ENCODE measurements at regions not wholly inside any gene's neighbourhood (a gene's known extent, or its start where the extent isn't known, plus 50 kb on each side); places are given as distances from the start of the nearest gene placed in this dataset.
A peak's percentile ranks its signal among the peaks of the same experiment; 100 is the strongest.
"Not testable (repeated sequence)": the region's sequence is repeated elsewhere in the genome, so short reads cannot be mapped to it uniquely, and the experiment has no call there.

DNA sequence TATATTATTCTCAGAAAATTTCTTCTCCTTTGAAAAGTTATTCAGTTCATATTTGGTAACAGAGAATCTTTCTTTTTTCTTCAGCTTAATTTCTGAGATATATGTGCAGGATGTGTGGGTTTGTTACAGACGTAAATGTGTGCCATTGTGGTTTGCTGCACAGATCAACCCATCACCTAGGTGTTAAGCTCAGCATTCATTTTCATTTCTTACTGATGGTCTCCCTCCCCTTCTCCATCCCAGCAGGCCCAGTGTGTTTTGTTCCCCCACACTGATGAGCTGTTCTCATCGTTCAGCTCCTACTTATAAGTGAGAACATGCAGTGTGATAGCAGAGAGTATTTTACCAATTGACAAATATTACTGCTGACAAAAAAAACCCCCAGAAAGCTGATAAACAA, 330.0 kb upstream of the CHD1 start:
- no peak for DNase-seq

DNA sequence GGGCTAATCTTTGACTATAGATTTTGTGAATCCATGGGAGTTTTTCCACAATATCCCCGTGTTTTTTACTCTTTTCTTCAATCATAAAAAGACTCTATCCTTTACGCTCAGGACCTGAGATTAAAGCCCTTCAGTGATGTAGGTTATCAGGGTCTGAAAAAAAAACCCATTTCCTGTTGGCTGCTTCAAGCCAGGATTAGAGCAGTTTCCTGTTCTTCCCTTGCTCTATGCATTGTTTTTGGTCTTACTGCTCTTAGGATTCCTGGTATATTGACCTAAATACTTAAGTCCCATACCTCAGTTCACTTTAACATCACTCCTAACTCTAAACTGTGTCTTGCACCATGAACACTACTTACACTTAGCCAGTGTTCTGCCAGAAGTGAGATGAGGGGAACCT, 319.3 kb upstream of the CHD1 start:
- no peak for DNase-seq

GRCh38 chr5:99247346-99247745, 318.5 kb upstream of the CHD1 start:
- no peak for DNase-seq

DNA sequence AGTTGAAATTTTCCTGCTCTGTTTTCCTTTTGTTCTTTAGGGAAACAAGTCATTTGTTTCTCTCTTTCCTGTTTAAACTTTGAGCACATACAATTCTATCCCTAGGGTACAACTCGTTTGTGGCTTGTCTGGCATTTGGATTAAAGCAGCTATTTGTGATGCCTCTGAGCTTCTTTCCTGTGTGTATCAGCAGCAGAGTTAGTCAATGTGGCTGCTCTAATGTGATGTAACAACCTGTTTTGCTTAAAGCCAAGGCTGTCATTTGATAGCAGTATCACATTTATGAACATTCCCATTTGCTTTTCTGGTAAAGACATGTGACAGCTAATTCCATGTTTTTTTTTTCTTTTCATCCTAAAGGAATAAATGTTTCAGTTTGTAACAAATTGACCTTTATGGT, 314.3 kb upstream of the CHD1 start:
- no peak for DNase-seq

GRCh38 chr5:99239826-99240360, 311.1 kb upstream of the CHD1 start:
- no peak for DNase-seq

GRCh38 chr5:99191206-99191745, 262.5 kb upstream of the CHD1 start:
- DNase-seq: no peak

DNA sequence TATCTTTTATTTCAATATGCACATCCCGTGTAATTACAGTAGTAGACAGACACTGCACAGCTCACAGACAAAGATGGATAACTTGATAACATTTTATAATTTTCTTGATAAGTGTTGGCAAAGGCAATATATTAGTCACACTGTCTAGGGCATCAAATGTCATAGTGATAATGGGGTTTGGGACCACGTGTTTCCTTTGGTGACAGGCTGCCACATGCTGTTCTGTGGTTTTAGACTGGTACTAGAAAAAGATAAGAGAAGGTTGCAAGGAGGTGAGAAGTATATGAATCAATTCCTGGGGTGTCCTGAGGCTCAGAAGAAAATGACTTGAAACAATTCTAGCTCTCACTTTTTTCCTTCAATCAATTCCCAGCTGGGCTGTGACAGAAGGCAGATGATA, 258.8 kb upstream of the CHD1 start:
- DNase-seq: no peak

- DNase-seq: peak; percentile 16
Measured at GRCh38 chr5:99179206-99179605, 250.4 kb upstream of the CHD1 start.

DNA sequence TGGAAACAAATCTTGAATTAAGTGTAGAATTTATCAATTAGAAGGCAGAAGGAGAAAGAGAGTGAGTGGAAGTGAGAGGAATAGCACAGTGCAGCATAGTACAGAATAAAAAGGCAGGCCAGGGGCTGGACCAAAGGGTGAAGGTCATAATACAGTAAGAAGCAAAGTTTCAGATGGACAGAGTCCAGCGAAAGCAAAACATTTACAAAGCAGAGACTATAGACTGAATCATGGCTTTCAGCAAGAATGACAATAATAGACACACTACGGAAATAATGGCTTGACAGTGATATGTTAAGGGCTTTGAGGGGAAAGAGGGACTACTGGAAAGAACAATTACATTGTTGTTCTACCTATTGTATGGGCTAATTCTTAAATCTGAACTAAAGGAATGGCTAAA, 249.0 kb upstream of the CHD1 start:
- DNase-seq: no peak

- peak; percentile 10 for DNase-seq
Measured at GRCh38 chr5:99176186-99176585, 247.4 kb upstream of the CHD1 start.

- peak; percentile 54 for DNase-seq
Measured at GRCh38 chr5:99169309-99169708, 240.5 kb upstream of the CHD1 start.

- DNase-seq: not testable (repeated sequence)
Measured at GRCh38 chr5:99161538-99161937, 232.7 kb upstream of the CHD1 start.

- DNase-seq: no peak
Measured at GRCh38 chr5:99156688-99157087, 227.9 kb upstream of the CHD1 start.

DNA sequence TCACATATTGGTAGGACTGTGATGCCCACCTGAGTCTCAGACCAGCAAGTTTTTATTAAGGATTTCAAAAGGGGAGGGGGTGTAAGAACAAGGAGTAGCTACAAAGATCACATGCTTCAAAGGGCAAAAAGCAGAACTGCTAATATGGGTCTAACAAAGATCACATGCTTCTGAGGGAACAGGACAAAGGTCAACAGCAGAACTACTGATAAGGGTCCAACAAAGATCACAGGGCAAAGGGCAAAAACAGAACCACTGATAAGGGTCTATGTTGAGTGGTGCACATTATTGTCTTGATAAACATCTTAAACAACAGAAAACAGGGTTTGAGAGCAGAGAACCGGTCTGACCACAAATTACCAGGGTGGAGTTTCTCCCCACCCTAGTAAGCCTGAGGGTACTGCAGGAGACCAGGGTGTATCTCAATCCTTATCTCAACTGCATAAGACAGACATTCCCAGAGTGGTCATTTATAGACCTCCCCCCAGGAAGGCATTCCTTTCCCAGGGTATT, 214.5 kb upstream of the CHD1 start:
- not testable (repeated sequence) for DNase-seq

DNA sequence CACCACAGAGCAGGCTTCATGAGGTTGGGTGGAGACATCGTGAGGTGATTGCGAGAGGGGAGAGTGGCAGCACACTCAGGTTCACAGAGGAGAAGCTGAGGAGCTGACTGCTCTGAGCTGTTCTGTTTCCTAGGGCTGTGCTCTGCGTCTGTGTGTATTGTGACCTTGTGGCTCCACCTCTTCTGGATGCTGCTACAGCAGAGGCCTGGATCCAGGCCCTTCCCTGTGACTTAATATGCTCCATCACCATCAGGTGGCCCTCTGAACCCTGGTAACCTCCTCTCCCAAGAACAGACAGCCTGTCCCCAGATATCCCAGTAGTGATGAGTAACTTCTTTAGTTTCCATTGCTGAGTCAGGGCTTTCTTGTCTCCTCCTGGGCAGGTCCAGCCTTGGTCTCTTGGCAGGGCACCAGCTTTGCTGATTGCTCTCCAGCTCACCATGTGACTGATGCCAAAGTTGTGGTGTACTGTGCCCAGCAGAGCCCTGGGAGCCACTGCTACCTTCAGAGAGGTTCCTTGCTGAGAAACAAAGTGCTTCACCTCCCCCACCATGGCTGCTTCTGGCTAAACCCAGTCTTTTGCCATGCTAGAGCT, 212.8 kb upstream of the CHD1 start:
- DNase-seq: no peak

- no peak for DNase-seq
Measured at GRCh38 chr5:99138911-99139310, 210.1 kb upstream of the CHD1 start.

DNA sequence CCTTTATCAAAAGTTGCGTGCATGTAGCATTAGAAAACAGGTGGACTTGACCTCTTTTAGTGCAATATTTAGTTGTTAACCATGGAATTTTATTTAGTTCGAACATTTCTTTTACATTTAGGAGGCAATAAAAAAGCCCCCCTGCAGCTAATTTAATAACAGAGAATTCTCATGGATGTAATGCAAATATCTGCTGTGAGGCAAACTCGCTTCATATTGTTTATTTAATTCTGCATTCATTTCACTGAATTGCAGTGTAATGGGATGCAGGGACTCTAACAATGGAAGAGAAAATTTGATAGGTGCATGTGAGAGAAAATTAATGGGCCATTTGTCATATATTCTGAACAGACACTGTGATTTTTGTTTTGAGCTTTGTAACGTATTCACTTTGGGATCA, 205.1 kb upstream of the CHD1 start:
- DNase-seq: no peak

DNA sequence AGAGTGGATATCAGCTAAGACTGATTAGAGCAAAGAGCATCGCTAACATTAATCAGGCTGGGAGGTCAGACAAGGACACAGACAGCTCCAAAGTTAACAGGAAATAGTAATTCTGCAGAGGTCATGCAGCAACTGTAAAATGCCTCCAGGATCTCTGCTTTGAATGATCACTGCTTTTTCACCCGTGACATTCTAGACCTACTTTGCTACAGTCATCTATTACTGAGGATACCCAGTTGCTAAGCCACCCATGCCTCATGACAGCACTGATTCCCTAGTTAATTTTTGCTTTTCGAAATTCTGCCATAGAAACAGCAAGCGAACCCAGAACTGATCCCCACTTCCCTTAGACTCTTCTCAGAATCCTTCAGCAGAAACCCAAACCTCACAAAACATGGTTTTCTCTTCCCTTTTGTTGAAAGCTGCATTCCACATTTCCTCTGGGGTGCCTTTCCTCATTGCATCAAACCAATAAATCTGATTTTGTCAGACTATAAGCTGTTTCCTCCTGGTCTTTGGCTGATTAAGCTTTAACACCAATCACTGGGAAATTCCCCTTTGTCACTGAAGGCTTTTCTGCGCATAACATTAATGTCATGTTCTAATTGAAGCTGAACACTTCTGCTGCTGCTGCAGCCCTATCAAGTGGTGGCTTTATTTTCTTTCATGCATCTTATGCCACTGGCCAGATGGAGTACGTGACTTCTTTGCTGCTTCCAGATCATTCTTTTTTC, 201.1 kb upstream of the CHD1 start:
- DNase-seq: peak; percentile 89

- no peak for DNase-seq
Measured at GRCh38 chr5:99122976-99123375, 194.2 kb upstream of the CHD1 start.

DNA sequence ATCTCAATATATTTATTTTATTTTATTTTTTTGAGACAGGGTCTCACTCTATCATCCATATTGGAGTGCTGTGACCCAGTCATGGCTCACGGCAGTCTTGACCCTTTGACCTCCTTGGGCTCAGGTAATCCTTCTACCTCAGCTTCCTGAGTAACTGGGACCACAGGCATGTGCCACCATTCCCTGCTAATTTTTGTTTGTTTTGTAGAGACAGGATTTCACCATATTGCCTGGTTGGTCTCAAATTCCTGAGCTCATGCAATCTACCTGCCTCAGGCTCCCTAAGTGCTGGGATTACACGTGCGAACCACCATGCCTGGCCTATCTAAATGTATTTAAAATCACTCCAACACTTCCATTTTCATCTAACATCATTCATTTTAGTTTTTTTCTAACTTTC, 190.5 kb upstream of the CHD1 start:
- no peak for DNase-seq

GRCh38 chr5:99116526-99116925, 187.7 kb upstream of the CHD1 start:
- DNase-seq: no peak

- DNase-seq: no peak
Measured at GRCh38 chr5:99109894-99110293, 181.1 kb upstream of the CHD1 start.

DNA sequence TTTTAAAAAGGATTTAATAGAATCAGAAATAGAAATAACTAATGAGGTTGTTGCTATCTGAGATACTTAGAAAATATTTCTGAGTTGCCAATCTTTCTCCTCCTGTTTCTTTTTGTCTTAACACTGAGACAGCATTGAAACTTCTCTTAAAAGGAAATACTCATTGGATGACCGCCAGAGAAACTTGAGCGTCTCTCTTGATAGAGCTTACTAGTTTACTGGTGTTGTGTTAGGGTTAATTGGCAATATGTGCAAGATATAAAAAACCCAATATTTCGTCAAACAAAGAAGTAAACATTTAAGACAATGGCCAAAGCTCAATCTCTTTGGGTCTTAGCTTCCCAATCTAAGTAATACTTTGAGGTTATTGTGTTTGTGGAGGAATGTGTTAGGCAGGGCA, 176.4 kb upstream of the CHD1 start:
- DNase-seq: no peak

DNA sequence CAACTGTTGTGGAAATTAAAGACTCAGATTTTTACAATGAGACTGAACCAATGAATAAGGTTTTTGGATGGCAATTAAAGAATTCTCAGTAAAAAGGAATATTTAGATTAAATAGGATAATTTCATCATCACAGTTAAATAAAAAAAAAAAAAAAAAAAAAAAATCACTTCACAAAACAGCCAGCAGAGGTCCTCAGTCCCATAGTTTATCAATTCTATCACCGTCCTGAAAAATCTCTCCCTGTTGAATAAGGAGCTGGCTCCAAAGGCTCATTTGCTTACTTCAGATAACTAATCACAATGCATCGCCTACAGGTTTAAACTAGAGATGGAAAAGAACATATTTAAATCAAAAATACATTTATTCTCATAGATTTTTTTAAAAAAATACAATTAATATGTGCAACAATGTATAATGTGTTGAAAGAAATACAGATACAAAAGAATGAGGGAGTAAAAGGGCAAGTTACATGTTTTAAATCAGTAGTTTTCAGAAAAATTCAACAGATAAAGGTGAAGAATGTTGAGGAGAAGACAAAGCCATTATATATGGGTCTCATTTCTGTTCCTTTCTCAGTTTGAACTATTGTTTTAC, 175.8 kb upstream of the CHD1 start:
- DNase-seq: no peak

All from MV-4-11 (cell line).